ENCODE measurements at regions not wholly inside any gene's neighbourhood (a gene's known extent, or its start where the extent isn't known, plus 50 kb on each side); places are given as distances from the start of the nearest gene placed in this dataset.

DNA sequence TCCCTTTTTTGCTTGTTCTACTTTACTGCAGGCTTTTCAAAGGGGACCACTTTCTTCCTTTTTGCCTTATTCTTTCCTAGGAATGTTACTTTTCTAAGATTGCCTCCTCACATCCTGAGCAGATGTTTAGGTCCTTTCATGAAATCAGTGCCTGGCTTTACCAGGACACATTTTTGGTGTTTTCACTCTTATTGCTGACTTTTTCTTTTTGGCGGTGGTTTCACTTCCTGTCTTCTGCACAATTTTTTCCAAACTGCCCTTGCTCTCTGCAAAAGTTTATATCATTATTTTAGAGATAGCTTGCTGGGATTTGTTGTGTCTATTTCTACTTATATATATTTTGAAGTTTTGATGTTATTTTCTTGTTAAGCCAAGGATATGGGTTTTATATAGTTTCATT lies 332.2 kb upstream of the MTPN start:
- no peak overlapping the region for H3K4me3 ChIP-seq (ENCODE audit: low read depth, low read length)
- no peak for DNase-seq (ENCODE audit: low read depth)
- TF ChIP-seq, protein P1, sequence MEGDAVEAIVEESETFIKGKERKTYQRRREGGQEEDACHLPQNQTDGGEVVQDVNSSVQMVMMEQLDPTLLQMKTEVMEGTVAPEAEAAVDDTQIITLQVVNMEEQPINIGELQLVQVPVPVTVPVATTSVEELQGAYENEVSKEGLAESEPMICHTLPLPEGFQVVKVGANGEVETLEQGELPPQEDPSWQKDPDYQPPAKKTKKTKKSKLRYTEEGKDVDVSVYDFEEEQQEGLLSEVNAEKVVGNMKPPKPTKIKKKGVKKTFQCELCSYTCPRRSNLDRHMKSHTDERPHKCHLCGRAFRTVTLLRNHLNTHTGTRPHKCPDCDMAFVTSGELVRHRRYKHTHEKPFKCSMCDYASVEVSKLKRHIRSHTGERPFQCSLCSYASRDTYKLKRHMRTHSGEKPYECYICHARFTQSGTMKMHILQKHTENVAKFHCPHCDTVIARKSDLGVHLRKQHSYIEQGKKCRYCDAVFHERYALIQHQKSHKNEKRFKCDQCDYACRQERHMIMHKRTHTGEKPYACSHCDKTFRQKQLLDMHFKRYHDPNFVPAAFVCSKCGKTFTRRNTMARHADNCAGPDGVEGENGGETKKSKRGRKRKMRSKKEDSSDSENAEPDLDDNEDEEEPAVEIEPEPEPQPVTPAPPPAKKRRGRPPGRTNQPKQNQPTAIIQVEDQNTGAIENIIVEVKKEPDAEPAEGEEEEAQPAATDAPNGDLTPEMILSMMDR (IDR thresholded peaks at IDR 0.05; ENCODE audit: low read depth, low read length): no peak
- TF ChIP-seq MAX (IDR thresholded peaks at IDR 0.05; ENCODE audit: low read depth, low read length): no peak
- no peak for TF ChIP-seq POLR2A (IDR thresholded peaks at IDR 0.05; ENCODE audit: extremely low read depth, insufficient read length)
- no peak for TF ChIP-seq MYC (IDR thresholded peaks at IDR 0.05; ENCODE audit: low read depth, low read length)

DNA sequence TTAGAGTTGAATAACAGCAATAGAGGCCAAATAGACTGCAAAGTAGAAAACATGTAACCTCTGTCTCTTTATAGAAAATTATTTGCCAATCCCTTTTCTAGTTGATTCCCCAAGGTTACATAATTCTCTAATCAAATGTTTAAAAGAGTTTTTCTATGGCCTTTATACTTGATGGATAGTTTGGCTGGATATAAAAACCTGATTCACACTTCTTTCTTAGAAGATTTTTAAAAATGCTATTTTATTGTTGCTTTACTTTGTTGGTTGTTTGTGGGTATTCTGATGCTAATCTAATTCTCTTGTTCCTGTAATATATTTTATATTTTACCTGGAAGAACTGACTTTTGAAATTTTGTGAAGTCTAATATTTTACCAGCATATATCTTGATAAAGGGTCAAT lies 331.1 kb upstream of the MTPN start:
- no peak overlapping the region for H3K4me3 ChIP-seq (ENCODE audit: low read depth, low read length)
- DNase-seq (ENCODE audit: low read depth): no peak
- TF ChIP-seq POLR2A (IDR thresholded peaks at IDR 0.05; ENCODE audit: extremely low read depth, insufficient read length) (no peak), MAX (IDR thresholded peaks at IDR 0.05; ENCODE audit: low read depth, low read length) (no peak), MYC (IDR thresholded peaks at IDR 0.05; ENCODE audit: low read depth, low read length) (no peak)
- TF ChIP-seq, protein P1 (IDR thresholded peaks at IDR 0.05; ENCODE audit: low read depth, low read length): no peak

DNA sequence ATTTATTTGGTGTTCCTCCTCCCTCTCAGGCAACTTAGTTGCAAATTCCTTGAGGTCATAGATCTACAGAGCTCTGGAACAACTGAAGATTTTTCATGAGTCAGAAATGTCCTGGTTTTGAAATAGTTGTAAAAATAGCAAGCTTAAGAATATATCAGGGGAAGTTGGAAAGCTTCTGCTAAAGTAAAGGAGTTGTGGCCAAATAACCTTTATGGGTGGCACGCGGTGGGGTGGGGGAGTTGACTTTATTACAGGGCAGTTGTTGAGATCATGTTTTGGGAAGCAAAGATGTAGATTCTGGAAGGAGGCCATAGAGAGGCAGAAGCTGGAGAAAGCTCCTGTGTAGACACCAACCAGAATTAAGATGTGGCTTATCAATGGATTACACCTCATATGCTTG lies 326.0 kb upstream of the MTPN start:
- peak; percentile 61 for DNase-seq (ENCODE audit: low read depth)
- TF ChIP-seq MAX (IDR thresholded peaks at IDR 0.05; ENCODE audit: low read depth, low read length) (no peak), MYC (IDR thresholded peaks at IDR 0.05; ENCODE audit: low read depth, low read length) (no peak), POLR2A (IDR thresholded peaks at IDR 0.05; ENCODE audit: extremely low read depth, insufficient read length) (no peak)
- TF ChIP-seq, protein P1 (IDR thresholded peaks at IDR 0.05; ENCODE audit: low read depth, low read length): no peak
- no peak overlapping the region for H3K4me3 ChIP-seq (ENCODE audit: low read depth, low read length)

- H3K4me3 ChIP-seq (ENCODE audit: low read depth, low read length): no peak overlapping the region
- TF ChIP-seq MAX (IDR thresholded peaks at IDR 0.05; ENCODE audit: low read depth, low read length): no peak
- TF ChIP-seq, protein P1 (IDR thresholded peaks at IDR 0.05; ENCODE audit: low read depth, low read length): no peak
- no peak for TF ChIP-seq MYC (IDR thresholded peaks at IDR 0.05; ENCODE audit: low read depth, low read length)
- TF ChIP-seq POLR2A (IDR thresholded peaks at IDR 0.05; ENCODE audit: extremely low read depth, insufficient read length): no peak
- no peak for DNase-seq (ENCODE audit: low read depth)
Observed at GRCh38 chr7:136302049-136302448, 324.9 kb upstream of the MTPN start.

GRCh38 chr7:136294977-136295376 lies 317.8 kb upstream of the MTPN start:
- TF ChIP-seq, protein P1 (IDR thresholded peaks at IDR 0.05; ENCODE audit: low read depth, low read length): no peak
- TF ChIP-seq MYC (IDR thresholded peaks at IDR 0.05; ENCODE audit: low read depth, low read length) (no peak), MAX (IDR thresholded peaks at IDR 0.05; ENCODE audit: low read depth, low read length) (no peak), POLR2A (IDR thresholded peaks at IDR 0.05; ENCODE audit: extremely low read depth, insufficient read length) (no peak)
- DNase-seq (ENCODE audit: low read depth): no peak
- no peak overlapping the region for H3K4me3 ChIP-seq (ENCODE audit: low read depth, low read length)

Measured in NB4 (cell line).